ENCODE measurements at regions not wholly inside any gene's neighbourhood (a gene's known extent, or its start where the extent isn't known, plus 50 kb on each side); places are given as distances from the start of the nearest gene placed in this dataset.
"Not testable (repeated sequence)": the region's sequence is repeated elsewhere in the genome, so short reads cannot be mapped to it uniquely, and the experiment has no call there.

- TF ChIP-seq CTCF (IDR thresholded peaks at IDR 0.05; ENCODE audit: insufficient read depth, low read length); POLR2AphosphoS5 (IDR thresholded peaks at IDR 0.05; ENCODE audit: low read depth); REST (IDR thresholded peaks at IDR 0.05; ENCODE audit: insufficient replicate concordance, low read depth): not testable (repeated sequence)
Measured at GRCh38 chr7:159332854-159333479, 188.3 kb upstream of the VIPR2 start.

Measured in HL-60 (cell line).